GM04504 (cell line): ENCODE measurements at regions not wholly inside any gene's neighbourhood (a gene's known extent, or its start where the extent isn't known, plus 50 kb on each side); places are given as distances from the start of the nearest gene placed in this dataset.
A peak's percentile ranks its signal among the peaks of the same experiment; 100 is the strongest.

Experiments
- DNase-seq: peaks from one replicate; pipeline ENCODE4 v3.0.0-alpha.2; 2012; ENCODE audit warnings: low read depth

GRCh38 chr9:28209130-28209529 is 635.8 kb upstream of the C9orf72 start:
- DNase-seq: no peak

- DNase-seq: peak; percentile 10
Observed at GRCh38 chr9:28212979-28213378, 639.7 kb upstream of the C9orf72 start.

- DNase-seq: no peak
Observed at GRCh38 chr9:28215536-28216299, 642.4 kb upstream of the C9orf72 start.

GRCh38 chr9:28232686-28233085 is 659.4 kb upstream of the C9orf72 start:
- DNase-seq: no peak

GRCh38 chr9:28234133-28234893 is 661.0 kb upstream of the C9orf72 start:
- DNase-seq: no peak

- no peak for DNase-seq
Observed at GRCh38 chr9:28234894-28235277, 661.6 kb upstream of the C9orf72 start.

GRCh38 chr9:28249424-28249823 is 676.1 kb upstream of the C9orf72 start:
- no peak for DNase-seq

- no peak for DNase-seq
Observed at GRCh38 chr9:28255174-28255573, 681.9 kb upstream of the C9orf72 start.

GRCh38 chr9:28260330-28260729 is 687.0 kb upstream of the C9orf72 start:
- no peak for DNase-seq

GRCh38 chr9:28264368-28264767 is 691.1 kb upstream of the C9orf72 start:
- DNase-seq: no peak

GRCh38 chr9:28267351-28267750 is 694.1 kb upstream of the C9orf72 start:
- no peak for DNase-seq

- DNase-seq: no peak
Observed at GRCh38 chr9:28270156-28270555, 696.9 kb upstream of the C9orf72 start.

- no peak for DNase-seq
Observed at GRCh38 chr9:28272127-28272526, 698.8 kb upstream of the C9orf72 start.

GRCh38 chr9:28287455-28287854 is 714.2 kb upstream of the C9orf72 start:
- DNase-seq: no peak

GRCh38 chr9:28289746-28290145 is 716.5 kb upstream of the C9orf72 start:
- DNase-seq: no peak

- no peak for DNase-seq
Observed at GRCh38 chr9:28293369-28294090, 720.2 kb upstream of the C9orf72 start.

- DNase-seq: no peak
Observed at GRCh38 chr9:28301281-28301680, 728.0 kb upstream of the C9orf72 start.

GRCh38 chr9:28317745-28318144 is 744.5 kb upstream of the C9orf72 start:
- no peak for DNase-seq

GRCh38 chr9:28318515-28318914 is 745.2 kb upstream of the C9orf72 start:
- no peak for DNase-seq

- DNase-seq: no peak
Observed at GRCh38 chr9:28319981-28320380, 746.7 kb upstream of the C9orf72 start.

- DNase-seq: no peak
Observed at GRCh38 chr9:28320616-28321015, 747.3 kb upstream of the C9orf72 start.

GRCh38 chr9:28329323-28329722 is 756.0 kb upstream of the C9orf72 start:
- no peak for DNase-seq

- DNase-seq: no peak
Observed at GRCh38 chr9:28332648-28333047, 759.4 kb upstream of the C9orf72 start.
